Parathyroid adenoma (tissue), 2 donors: ENCODE measurements at regions not wholly inside any gene's neighbourhood (a gene's known extent, or its start where the extent isn't known, plus 50 kb on each side); places are given as distances from the start of the nearest gene placed in this dataset.

Source experiments
- H2AFZ ChIP-seq: fragments of 300-600 bp; sonication (generic); one replicate; pipeline ENCODE4 v1.7.0; 2017; ENCODE audit warnings: antibody characterized with exemption, mild to moderate bottlenecking
- H3K27ac ChIP-seq: fragments of 300-600 bp; sonication (generic); one replicate; pipeline ENCODE4 v1.7.0; 2017
- H3K27me3 ChIP-seq: fragments of 300-600 bp; sonication (generic); one replicate; pipeline ENCODE4 v1.7.0; 2017; ENCODE audit warnings: low read length; ENCODE audit not compliant: control insufficient read depth, insufficient read depth
- H3K36me3 ChIP-seq: fragments of 300-600 bp; sonication (generic); one replicate; pipeline ENCODE4 v1.7.0; 2017; ENCODE audit warnings: low read length; ENCODE audit not compliant: control insufficient read depth, insufficient read depth
- H3K4me1 ChIP-seq: fragments of 300-600 bp; sonication (generic); one replicate; pipeline ENCODE4 v1.7.0; 2017; ENCODE audit warnings: control low read depth
- H3K4me2 ChIP-seq: fragments of 300-600 bp; sonication (generic); one replicate; pipeline ENCODE4 v1.7.0; 2017; ENCODE audit warnings: low read length
- H3K4me3 ChIP-seq: fragments of 300-600 bp; sonication (generic); one replicate; pipeline ENCODE4 v1.7.0; 2017; ENCODE audit warnings: low read depth, low read length
- H3K79me2 ChIP-seq: fragments of 300-600 bp; sonication (generic); one replicate; pipeline ENCODE4 v1.7.0; 2017; ENCODE audit warnings: control low read depth
- H3K9ac ChIP-seq: fragments of 300-600 bp; sonication (generic); one replicate; pipeline ENCODE4 v1.7.0; 2017; ENCODE audit warnings: mild to moderate bottlenecking
- H3K9me3 ChIP-seq: fragments of 300-600 bp; sonication (generic); one replicate; pipeline ENCODE4 v1.7.0; 2017; ENCODE audit warnings: low read length; ENCODE audit not compliant: control insufficient read depth
- TF ChIP-seq, protein P1 (sequence below): fragments of 300-600 bp; sonication (generic); IDR thresholded peaks from one replicate; pipeline ENCODE4 v1.7.0; 2017; ENCODE audit warnings: antibody characterized with exemption, mild to moderate bottlenecking
- donor health status: primary hyperparathyroidism.

DNA sequence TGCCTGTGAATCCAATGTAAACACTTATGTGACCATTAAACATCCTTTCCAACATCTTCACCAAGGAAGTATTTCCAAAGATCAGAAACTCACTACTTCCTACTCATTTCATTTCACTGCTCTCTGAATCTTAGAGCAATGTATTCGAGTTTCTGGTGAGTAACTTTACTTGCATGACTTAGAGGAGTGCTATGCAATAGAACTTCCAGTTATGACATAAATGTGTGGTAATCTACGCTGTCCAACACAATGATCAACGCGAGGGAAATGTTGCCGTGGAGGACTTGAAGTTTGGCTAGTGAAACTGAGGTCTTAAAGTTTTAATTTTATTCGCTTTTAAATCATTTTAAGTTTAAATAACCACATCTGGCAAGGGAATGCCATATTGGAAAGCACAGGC lies 1326.3 kb downstream of the XPNPEP1 start:
- no peaks in the 10 kb centered on the region for H3K79me2 ChIP-seq
- no peaks in the 10 kb centered on the region for H3K4me1 ChIP-seq
- H3K9me3 ChIP-seq, result no peaks in the 10 kb centered on the region
- no peak overlapping the region for H3K4me3 ChIP-seq
- no peak overlapping the region for H2AFZ ChIP-seq
- no peak overlapping the region for H3K4me2 ChIP-seq
- H3K36me3 ChIP-seq, result no peaks in the 10 kb centered on the region
- H3K27ac ChIP-seq, result no peak overlapping the region
- H3K27me3 ChIP-seq, result no peaks in the 10 kb centered on the region
- no peak overlapping the region for H3K9ac ChIP-seq
- TF ChIP-seq, protein P1, sequence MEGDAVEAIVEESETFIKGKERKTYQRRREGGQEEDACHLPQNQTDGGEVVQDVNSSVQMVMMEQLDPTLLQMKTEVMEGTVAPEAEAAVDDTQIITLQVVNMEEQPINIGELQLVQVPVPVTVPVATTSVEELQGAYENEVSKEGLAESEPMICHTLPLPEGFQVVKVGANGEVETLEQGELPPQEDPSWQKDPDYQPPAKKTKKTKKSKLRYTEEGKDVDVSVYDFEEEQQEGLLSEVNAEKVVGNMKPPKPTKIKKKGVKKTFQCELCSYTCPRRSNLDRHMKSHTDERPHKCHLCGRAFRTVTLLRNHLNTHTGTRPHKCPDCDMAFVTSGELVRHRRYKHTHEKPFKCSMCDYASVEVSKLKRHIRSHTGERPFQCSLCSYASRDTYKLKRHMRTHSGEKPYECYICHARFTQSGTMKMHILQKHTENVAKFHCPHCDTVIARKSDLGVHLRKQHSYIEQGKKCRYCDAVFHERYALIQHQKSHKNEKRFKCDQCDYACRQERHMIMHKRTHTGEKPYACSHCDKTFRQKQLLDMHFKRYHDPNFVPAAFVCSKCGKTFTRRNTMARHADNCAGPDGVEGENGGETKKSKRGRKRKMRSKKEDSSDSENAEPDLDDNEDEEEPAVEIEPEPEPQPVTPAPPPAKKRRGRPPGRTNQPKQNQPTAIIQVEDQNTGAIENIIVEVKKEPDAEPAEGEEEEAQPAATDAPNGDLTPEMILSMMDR, result no peak

DNA sequence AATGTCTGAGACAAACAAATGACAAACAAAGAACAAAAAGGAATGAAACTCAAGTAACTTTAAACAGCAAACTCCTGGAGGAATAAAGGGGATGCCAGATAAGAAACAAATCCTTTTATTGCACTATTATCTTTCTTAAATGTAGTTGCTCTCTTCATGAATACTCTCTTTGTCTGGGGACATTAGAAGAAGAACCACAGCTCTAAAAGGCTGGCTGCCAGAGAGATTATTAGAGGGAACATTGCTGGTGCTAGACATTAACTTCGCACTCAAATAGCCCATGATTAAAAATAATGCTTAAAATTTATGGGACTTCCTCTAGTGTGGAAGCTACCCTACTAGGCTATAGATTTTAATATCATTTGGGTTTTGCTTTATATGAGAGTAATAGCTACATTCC lies 1330.4 kb downstream of the XPNPEP1 start:
- Histone ChIP-seq H3K4me3 (no peak overlapping the region), H3K9me3 (no peaks in the 10 kb centered on the region), H3K36me3 (no peaks in the 10 kb centered on the region), H3K79me2 (no peaks in the 10 kb centered on the region), H3K4me2 (no peak overlapping the region), H2AFZ (no peak overlapping the region), H3K27me3 (no peaks in the 10 kb centered on the region), H3K27ac (no peak overlapping the region), H3K9ac (no peak overlapping the region), H3K4me1 (no peaks in the 10 kb centered on the region)
- TF ChIP-seq, protein P1, result no peak

DNA sequence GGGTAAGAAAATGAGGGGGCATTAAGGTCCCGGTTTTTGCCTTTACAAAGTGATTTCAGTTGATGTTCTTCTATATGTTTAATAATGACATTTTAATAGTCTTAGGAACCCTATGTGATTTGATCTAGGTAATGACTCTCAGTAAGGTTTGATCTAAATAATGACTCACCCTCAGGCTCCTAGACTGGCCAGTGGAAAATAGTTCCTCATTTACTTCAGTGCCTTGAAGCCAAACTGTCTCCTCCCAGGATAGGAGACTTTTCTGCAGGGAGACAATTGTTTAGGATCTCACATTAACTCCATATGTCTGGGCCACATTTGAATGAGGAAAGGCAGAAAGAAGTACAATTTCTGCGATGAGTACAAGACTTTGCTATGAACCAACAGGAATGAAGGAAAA lies 1331.9 kb downstream of the XPNPEP1 start:
- Histone ChIP-seq H3K9ac (no peak overlapping the region), H3K4me3 (no peak overlapping the region), H3K4me2 (no peak overlapping the region), H3K79me2 (no peaks in the 10 kb centered on the region), H2AFZ (no peak overlapping the region), H3K9me3 (no peaks in the 10 kb centered on the region), H3K36me3 (no peaks in the 10 kb centered on the region), H3K27me3 (no peaks in the 10 kb centered on the region), H3K27ac (no peak overlapping the region), H3K4me1 (no peaks in the 10 kb centered on the region)
- TF ChIP-seq, protein P1, result no peak

DNA sequence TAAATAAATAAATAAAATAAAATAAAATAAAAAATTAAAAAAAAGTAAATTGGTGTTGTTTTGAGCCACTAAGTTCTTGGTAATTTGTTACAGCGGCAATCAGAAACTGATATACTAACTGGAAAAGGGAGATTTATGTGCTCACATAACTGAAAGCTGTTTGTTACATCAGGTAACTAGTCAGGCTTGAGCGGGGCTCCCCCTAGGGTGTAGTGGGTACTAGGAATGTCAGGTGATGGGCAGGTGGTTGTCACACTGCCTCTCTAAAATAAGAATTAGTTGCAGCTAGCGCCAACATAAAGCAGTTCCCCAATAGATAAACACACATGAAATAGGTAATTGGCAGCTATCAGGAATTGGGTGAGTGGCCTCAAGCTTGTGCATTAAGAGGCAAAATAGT lies 1336.9 kb downstream of the XPNPEP1 start:
- no peaks in the 10 kb centered on the region for H3K27me3 ChIP-seq
- no peak overlapping the region for H3K4me2 ChIP-seq
- H3K4me3 ChIP-seq, result no peak overlapping the region
- H3K9me3 ChIP-seq, result no peaks in the 10 kb centered on the region
- no peak overlapping the region for H2AFZ ChIP-seq
- no peak overlapping the region for H3K9ac ChIP-seq
- no peak overlapping the region for H3K27ac ChIP-seq
- H3K36me3 ChIP-seq, result no peaks in the 10 kb centered on the region
- TF ChIP-seq, protein P1, result no peak
- no peaks in the 10 kb centered on the region for H3K4me1 ChIP-seq
- no peaks in the 10 kb centered on the region for H3K79me2 ChIP-seq

DNA sequence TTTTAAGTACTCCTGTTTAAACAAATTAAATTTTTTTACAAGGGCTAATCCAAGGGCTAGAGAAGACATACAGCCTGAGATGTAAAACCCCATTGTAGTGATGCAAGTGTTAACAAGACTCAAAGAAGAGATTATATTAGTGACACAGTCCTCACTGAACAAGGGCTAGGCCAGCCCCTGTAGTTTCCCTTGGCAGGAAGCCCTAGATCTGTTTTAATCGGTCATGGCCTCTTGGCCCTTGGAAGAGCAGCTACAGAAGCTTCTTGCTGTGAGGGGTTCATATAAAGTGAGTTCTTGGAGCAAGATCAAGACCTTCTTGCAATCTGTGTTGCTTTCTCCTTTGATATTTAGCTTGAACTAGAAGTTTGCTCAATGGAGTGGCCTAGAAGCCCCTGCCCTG lies 1339.4 kb downstream of the XPNPEP1 start:
- Histone ChIP-seq H3K9me3 (no peaks in the 10 kb centered on the region), H3K9ac (no peak overlapping the region), H3K4me3 (no peak overlapping the region), H3K4me2 (no peak overlapping the region), H3K36me3 (no peaks in the 10 kb centered on the region), H3K4me1 (no peaks in the 10 kb centered on the region), H2AFZ (no peak overlapping the region), H3K27ac (no peak overlapping the region), H3K27me3 (no peaks in the 10 kb centered on the region), H3K79me2 (no peaks in the 10 kb centered on the region)
- TF ChIP-seq, protein P1, result no peak
